Neural progenitor cell (in vitro differentiated cells): ENCODE measurements at regions not wholly inside any gene's neighbourhood (a gene's known extent, or its start where the extent isn't known, plus 50 kb on each side); places are given as distances from the start of the nearest gene placed in this dataset.

Source experiments
- EZH2 ChIP-seq: fragments of 200-600 bp; sonication (generic); IDR thresholded peaks from 2 replicates; pipeline ENCODE4 v1.6.1; 2017; ENCODE audit warnings: antibody characterized with exemption, mild to moderate bottlenecking, moderate library complexity
- EZH2phosphoT487 ChIP-seq: fragments of 200-600 bp; sonication (generic); IDR thresholded peaks from 2 replicates; pipeline ENCODE4 v1.6.1; 2017; ENCODE audit warnings: antibody characterized with exemption
- TF ChIP-seq, protein P1 (sequence below): fragments of 200-600 bp; sonication (generic); IDR thresholded peaks from 2 replicates; pipeline ENCODE4 v1.5.1; 2017; ENCODE audit warnings: antibody characterized with exemption, mild to moderate bottlenecking

DNA sequence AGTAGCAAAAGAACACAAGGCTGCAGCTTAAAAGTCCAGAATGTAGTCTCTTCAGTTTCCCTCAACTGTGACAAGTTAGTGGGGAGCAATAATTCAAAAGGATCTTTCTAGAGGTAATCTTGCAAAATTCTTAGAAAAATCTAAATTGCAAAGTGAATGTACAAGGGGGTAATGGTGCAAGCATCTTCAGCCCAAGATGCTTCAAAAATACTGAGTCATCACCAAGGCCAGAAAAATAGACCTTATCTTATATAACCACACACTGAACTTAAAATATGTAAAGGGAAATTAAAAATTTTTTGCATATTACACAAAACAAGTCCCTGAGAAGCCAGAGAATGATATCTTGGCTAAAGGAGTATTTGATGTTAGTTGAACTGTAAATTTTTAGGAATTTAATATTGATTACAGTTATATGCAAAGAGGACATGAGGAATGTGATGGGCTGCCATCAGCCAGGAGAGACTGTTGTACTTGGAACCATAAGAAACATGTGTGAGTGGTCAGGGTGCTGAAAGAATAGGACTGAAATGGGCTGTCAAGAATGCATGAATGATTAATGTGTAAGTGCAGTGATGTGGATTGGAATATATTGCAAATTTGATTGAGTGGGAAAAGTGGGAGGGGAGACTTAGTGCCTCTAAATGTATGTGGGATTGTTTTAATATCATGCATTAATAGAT lies 85.7 kb upstream of the LIN7C start:
- TF ChIP-seq, protein P1, sequence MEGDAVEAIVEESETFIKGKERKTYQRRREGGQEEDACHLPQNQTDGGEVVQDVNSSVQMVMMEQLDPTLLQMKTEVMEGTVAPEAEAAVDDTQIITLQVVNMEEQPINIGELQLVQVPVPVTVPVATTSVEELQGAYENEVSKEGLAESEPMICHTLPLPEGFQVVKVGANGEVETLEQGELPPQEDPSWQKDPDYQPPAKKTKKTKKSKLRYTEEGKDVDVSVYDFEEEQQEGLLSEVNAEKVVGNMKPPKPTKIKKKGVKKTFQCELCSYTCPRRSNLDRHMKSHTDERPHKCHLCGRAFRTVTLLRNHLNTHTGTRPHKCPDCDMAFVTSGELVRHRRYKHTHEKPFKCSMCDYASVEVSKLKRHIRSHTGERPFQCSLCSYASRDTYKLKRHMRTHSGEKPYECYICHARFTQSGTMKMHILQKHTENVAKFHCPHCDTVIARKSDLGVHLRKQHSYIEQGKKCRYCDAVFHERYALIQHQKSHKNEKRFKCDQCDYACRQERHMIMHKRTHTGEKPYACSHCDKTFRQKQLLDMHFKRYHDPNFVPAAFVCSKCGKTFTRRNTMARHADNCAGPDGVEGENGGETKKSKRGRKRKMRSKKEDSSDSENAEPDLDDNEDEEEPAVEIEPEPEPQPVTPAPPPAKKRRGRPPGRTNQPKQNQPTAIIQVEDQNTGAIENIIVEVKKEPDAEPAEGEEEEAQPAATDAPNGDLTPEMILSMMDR, result no peak
- TF ChIP-seq EZH2 (no peak), EZH2phosphoT487 (no peak)
